ENCODE measurements at regions not wholly inside any gene's neighbourhood (a gene's known extent, or its start where the extent isn't known, plus 50 kb on each side); places are given as distances from the start of the nearest gene placed in this dataset.

- TF ChIP-seq, protein P1, sequence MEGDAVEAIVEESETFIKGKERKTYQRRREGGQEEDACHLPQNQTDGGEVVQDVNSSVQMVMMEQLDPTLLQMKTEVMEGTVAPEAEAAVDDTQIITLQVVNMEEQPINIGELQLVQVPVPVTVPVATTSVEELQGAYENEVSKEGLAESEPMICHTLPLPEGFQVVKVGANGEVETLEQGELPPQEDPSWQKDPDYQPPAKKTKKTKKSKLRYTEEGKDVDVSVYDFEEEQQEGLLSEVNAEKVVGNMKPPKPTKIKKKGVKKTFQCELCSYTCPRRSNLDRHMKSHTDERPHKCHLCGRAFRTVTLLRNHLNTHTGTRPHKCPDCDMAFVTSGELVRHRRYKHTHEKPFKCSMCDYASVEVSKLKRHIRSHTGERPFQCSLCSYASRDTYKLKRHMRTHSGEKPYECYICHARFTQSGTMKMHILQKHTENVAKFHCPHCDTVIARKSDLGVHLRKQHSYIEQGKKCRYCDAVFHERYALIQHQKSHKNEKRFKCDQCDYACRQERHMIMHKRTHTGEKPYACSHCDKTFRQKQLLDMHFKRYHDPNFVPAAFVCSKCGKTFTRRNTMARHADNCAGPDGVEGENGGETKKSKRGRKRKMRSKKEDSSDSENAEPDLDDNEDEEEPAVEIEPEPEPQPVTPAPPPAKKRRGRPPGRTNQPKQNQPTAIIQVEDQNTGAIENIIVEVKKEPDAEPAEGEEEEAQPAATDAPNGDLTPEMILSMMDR (IDR thresholded peaks at IDR 0.05) = no peak
- no peak for TF ChIP-seq POLR2A (IDR thresholded peaks at IDR 0.05)
Measured at GRCh38 chr2:195018462-195018861, 638.6 kb upstream of the SLC39A10 start.
